Brain microvascular endothelial cell (primary cell): ENCODE measurements at regions not wholly inside any gene's neighbourhood (a gene's known extent, or its start where the extent isn't known, plus 50 kb on each side); places are given as distances from the start of the nearest gene placed in this dataset.

ENCODE experiments used
- DNase-seq: peaks from one replicate; pipeline ENCODE4 v3.0.0-alpha.2; 2020
- H3K27ac ChIP-seq: fragments of 250-450 bp; sonication (Bioruptor Pico); 2 replicates; pipeline ENCODE4 v1.5.1; 2020; ENCODE audit warnings: mild to moderate bottlenecking, moderate library complexity
- H3K27me3 ChIP-seq: fragments of 250-450 bp; sonication (Bioruptor Pico); replicated peaks from 2 replicates; pipeline ENCODE4 v1.5.1; 2020; ENCODE audit warnings: mild to moderate bottlenecking
- H3K36me3 ChIP-seq: fragments of 250-450 bp; sonication (Bioruptor Pico); replicated peaks from 2 replicates; pipeline ENCODE4 v1.5.1; 2020; ENCODE audit warnings: mild to moderate bottlenecking
- H3K4me3 ChIP-seq: 2 replicates; pipeline ENCODE4 v1.5.1; 2011; ENCODE audit warnings: low read depth, mild to moderate bottlenecking, control low read depth, low read length, moderate library complexity
- CTCF ChIP-seq: IDR thresholded peaks from 2 replicates; pipeline ENCODE4 v1.5.1; 2011; ENCODE audit warnings: low read depth, mild to moderate bottlenecking, moderate library complexity, low read length, control low read depth, inconsistent platforms; ENCODE audit errors: missing control alignments
- in situ Hi-C: cut with HindIII; loops from 2 replicates; pipeline ENCODE4 v1.10.0; 2017; ENCODE audit warnings: low sequenced_read_pairs, low pct_ligation_motif_present

- DNase-seq: no peak
- Histone ChIP-seq H3K27me3 (no peaks in the 10 kb centered on the region), H3K27ac (no peak overlapping the region), H3K4me3 (no peak overlapping the region), H3K36me3 (no peaks in the 10 kb centered on the region)
- in situ Hi-C loops: no loop called here
- no peak for TF ChIP-seq CTCF
Measured at GRCh38 chr1:2951856-2952255, 69.4 kb upstream of the ACTRT2 start.

GRCh38 chr1:2952371-2952770 is 68.9 kb upstream of the ACTRT2 start:
- in situ Hi-C loops: no loop called here
- no peaks in the 10 kb centered on the region for H3K27me3 ChIP-seq
- H3K27ac ChIP-seq: no peak overlapping the region
- no peak overlapping the region for H3K4me3 ChIP-seq
- H3K36me3 ChIP-seq: no peaks in the 10 kb centered on the region
- DNase-seq: no peak
- TF ChIP-seq CTCF: no peak

GRCh38 chr1:2952992-2953391 is 68.3 kb upstream of the ACTRT2 start:
- no peak for DNase-seq
- Histone ChIP-seq H3K27me3 (no peaks in the 10 kb centered on the region), H3K4me3 (no peak overlapping the region), H3K36me3 (no peaks in the 10 kb centered on the region), H3K27ac (no peak overlapping the region)
- in situ Hi-C loops: no loop called here
- TF ChIP-seq CTCF: no peak

GRCh38 chr1:2953688-2954285 is 67.5 kb upstream of the ACTRT2 start:
- H3K27ac ChIP-seq: no peak overlapping the region
- in situ Hi-C loops: no loop called here
- DNase-seq: no peak
- TF ChIP-seq CTCF: no peak
- no peaks in the 10 kb centered on the region for H3K27me3 ChIP-seq
- H3K36me3 ChIP-seq: no peaks in the 10 kb centered on the region
- no peak overlapping the region for H3K4me3 ChIP-seq

GRCh38 chr1:2955652-2956051 is 65.6 kb upstream of the ACTRT2 start:
- no peak for TF ChIP-seq CTCF
- no peak for DNase-seq
- in situ Hi-C loops: no loop called here
- no peaks in the 10 kb centered on the region for H3K36me3 ChIP-seq
- H3K27me3 ChIP-seq: no peaks in the 10 kb centered on the region
- no peak overlapping the region for H3K4me3 ChIP-seq
- no peak overlapping the region for H3K27ac ChIP-seq

GRCh38 chr1:2956576-2956975 is 64.7 kb upstream of the ACTRT2 start:
- TF ChIP-seq CTCF: no peak
- no peaks in the 10 kb centered on the region for H3K36me3 ChIP-seq
- in situ Hi-C loops: no loop called here
- no peak overlapping the region for H3K27ac ChIP-seq
- no peaks in the 10 kb centered on the region for H3K27me3 ChIP-seq
- no peak for DNase-seq
- H3K4me3 ChIP-seq: no peak overlapping the region
